ENCODE measurements at regions not wholly inside any gene's neighbourhood (a gene's known extent, or its start where the extent isn't known, plus 50 kb on each side); places are given as distances from the start of the nearest gene placed in this dataset.

DNA sequence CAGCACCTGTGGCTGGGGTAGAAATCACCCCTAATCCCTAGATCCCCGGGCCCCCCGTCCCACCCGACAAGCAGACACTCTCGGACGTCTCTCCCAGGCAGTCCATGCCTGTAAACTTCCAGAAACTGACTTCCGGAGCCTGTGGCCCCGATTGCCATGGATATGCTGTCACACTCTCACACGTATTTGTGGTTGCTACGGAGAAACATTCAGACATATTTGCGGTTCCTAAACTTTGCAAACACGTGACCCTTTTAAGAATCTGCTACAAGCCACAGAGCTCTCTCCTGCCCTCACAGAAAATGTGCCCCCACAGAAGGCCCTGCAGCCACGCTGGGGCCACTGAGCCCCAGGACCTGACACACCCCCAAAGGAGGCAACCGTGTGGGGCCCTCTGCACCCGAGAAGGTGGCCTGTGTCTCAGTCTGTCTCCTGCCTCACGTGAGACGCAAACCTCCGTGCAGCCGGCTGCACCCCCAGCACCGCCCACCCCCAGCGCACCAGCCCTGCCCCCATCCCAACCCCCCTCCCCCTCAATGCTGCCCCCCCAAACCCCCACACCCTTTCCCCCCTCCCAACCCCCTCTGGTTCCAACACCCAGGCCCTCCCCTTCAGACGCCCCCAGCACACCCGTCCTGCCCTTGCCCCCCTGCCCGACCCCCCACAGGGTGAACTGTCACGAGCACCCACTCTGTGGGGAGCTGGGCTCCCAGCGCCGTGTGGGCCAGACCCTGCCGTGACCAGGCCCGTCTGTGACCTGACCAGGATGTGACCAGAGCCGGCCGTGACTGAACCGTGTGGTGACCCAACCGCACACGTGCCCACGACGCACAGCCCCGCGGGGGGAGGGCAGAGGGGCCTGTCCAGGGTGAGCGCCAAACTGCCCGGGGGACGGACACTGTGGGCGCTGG lies 66.3 kb upstream of the METRNL start:
- H3K27ac ChIP-seq (replicated peaks in 1 of 4): no peak overlapping the region
- peak; percentile 37 for DNase-seq (ENCODE audit: extremely low spot score)
- no peak overlapping the region for H3K4me3 ChIP-seq
- peaks cover 0 to 7% (median 0%) of the 10 kb centered on the region in 4 donors for H3K36me3 ChIP-seq
- WGBS: 92% methylated on average over 33 of the region's 41 CpGs
- intact Hi-C loops (cut with DNase I): no loop called here
- no peak for TF ChIP-seq EP300 (IDR thresholded peaks at IDR 0.05)
- no peak for TF ChIP-seq CTCF (IDR thresholded peaks at IDR 0.05)
- peaks cover 0 to under 1% (median 0%) of the 10 kb centered on the region in 4 donors for H3K4me1 ChIP-seq
- no peaks in the 10 kb centered on the region for H3K27me3 ChIP-seq
- no peaks in the 10 kb centered on the region for H3K9me3 ChIP-seq

- no peaks in the 10 kb centered on the region for H3K27me3 ChIP-seq
- H3K4me3 ChIP-seq: no peak overlapping the region
- DNase-seq (ENCODE audit: extremely low spot score): peak; percentile 14
- TF ChIP-seq CTCF (IDR thresholded peaks at IDR 0.05): no peak
- no peak for TF ChIP-seq POLR2AphosphoS5 (IDR thresholded peaks at IDR 0.05)
- no peak for TF ChIP-seq POLR2A (IDR thresholded peaks at IDR 0.05; ENCODE audit: low read depth)
- TF ChIP-seq EP300 (IDR thresholded peaks at IDR 0.05): no peak
- H3K36me3 ChIP-seq: peaks cover 0 to 4% (median 0%) of the 10 kb centered on the region in 4 donors
- WGBS: 89% methylated on average over 11 of the region's 11 CpGs
- no peaks in the 10 kb centered on the region for H3K4me1 ChIP-seq
- H3K9me3 ChIP-seq: no peaks in the 10 kb centered on the region
- no peak overlapping the region for H3K27ac ChIP-seq (replicated peaks in 1 of 4)
- intact Hi-C loops (cut with DNase I): no loop called here
Observed at GRCh38 chr17:83013779-83014117, 65.7 kb upstream of the METRNL start.

DNA sequence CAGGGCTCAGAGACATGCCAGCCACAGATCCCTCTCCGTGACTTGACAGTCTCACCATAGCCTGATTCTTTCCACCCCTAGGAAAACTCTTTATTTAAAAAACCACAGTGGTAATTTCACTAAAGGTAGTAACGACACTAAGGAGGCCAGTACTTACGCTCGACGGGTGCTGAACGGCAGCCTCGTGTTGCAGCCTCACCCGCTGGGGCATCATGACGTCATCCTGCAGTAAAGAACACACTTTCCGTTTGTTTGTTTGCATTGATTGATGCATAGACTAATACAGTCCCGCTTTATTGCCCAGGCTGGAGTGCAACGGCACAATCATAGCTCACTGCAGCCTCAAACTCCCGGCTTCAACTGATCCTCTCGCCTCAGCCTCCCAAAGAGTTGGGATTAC lies 65.1 kb upstream of the METRNL start:
- Histone ChIP-seq H3K27me3 (no peaks in the 10 kb centered on the region), H3K9me3 (no peaks in the 10 kb centered on the region), H3K36me3 (peaks cover 0 to 4% (median 0%) of the 10 kb centered on the region in 4 donors), H3K4me1 (no peaks in the 10 kb centered on the region), H3K4me3 (no peak overlapping the region), H3K27ac (replicated peaks in 1 of 4) (no peak overlapping the region)
- intact Hi-C loops (cut with DNase I): no loop called here
- DNase-seq (ENCODE audit: extremely low spot score): peak; percentile 53
- TF ChIP-seq CTCF (IDR thresholded peaks at IDR 0.05): no peak
- no peak for TF ChIP-seq POLR2A (IDR thresholded peaks at IDR 0.05; ENCODE audit: low read depth)
- TF ChIP-seq EP300 (IDR thresholded peaks at IDR 0.05): no peak
- no peak for TF ChIP-seq POLR2AphosphoS5 (IDR thresholded peaks at IDR 0.05)
- 95% methylated on average over 14 of the region's 14 CpGs for WGBS

DNA sequence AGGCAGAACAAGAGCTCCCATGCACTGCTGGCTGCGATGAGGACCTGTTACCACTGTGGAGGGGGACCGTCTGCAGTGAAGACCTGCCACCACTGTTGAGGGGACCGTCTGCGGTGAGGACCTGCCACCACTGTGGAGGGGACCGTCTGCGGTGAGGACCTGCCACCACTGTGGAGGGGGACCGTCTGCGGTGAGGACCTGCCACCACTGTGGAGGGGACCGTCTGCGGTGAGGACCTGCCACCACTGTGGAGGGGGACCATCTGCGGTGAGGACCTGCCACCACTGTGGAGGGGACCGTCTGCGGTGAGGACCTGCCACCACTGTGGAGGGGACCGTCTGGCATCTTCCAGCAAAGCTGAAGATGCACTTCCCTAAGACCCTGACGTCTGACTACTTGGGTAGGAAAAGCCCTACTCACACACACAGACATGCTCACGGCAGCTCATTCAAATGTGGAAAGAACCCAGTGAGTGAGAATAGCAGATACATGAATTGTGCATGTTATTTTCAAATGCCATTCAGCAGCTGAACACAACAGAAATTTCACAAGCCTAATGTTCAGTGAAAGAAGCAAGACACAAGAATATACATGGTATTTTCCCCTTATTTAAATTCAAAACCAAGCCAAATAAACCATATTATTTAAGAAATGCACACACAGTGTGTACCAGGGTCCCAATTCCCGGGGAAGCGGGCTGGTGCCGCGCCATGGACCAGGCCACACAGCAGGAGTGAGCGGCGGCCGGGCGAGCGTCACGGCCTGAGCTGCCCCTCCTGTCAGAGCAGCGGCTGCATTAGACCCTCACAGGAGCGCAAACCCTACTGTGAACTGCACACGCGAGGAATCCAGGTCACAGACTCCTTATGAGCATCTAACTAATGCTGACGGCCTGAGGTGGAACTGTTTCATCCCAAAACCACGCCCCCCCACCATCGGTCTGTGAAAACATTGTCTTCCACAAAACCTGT lies 64.2 kb upstream of the METRNL start:
- TF ChIP-seq POLR2AphosphoS5 (IDR thresholded peaks at IDR 0.05) (no peak), EP300 (IDR thresholded peaks at IDR 0.05) (no peak), CTCF (IDR thresholded peaks at IDR 0.05) (no peak), POLR2A (IDR thresholded peaks at IDR 0.05; ENCODE audit: low read depth) (no peak)
- no peak overlapping the region for H3K4me3 ChIP-seq
- no peaks in the 10 kb centered on the region for H3K9me3 ChIP-seq
- 93% methylated on average over 33 of the region's 33 CpGs for WGBS
- DNase-seq (ENCODE audit: extremely low spot score): peak; percentile 37
- no peaks in the 10 kb centered on the region for H3K4me1 ChIP-seq
- H3K27ac ChIP-seq (replicated peaks in 1 of 4): no peak overlapping the region
- peaks cover 0 to 4% (median 0%) of the 10 kb centered on the region in 4 donors for H3K36me3 ChIP-seq
- H3K27me3 ChIP-seq: no peaks in the 10 kb centered on the region
- intact Hi-C loops (cut with DNase I): no loop called here
